A673 (cell line): ENCODE measurements at regions not wholly inside any gene's neighbourhood (a gene's known extent, or its start where the extent isn't known, plus 50 kb on each side); places are given as distances from the start of the nearest gene placed in this dataset.
A peak's percentile ranks its signal among the peaks of the same experiment; 100 is the strongest.

Experiments
- BruUV-seq: library from RNA; stranded (reverse); fragments of 400-500 nt; replicated peaks from 2 replicates; lab custom pipeline; 2021; lab: Mats Ljungman, UMichigan
- CTCF ChIA-PET: fragments of 300-600 bp; sonication (Branson Sonifier 250); formaldehyde crosslinking; loops from one replicate; lab custom pipeline; 2022; ENCODE audit warnings: antibody characterized with exemption; lab: Charles Lee
- POLR2A ChIA-PET: fragments of 300-600 bp; sonication (Branson Sonifier 250); formaldehyde crosslinking; loops from one replicate; lab custom pipeline; 2022; ENCODE audit warnings: antibody characterized with exemption; ENCODE audit not compliant: low non-redundant PET; lab: Charles Lee
- DNase-seq: peaks from one replicate; pipeline ENCODE4 v3.0.0-alpha.2; 2015; ENCODE audit warnings: low spot score
- H3K27ac ChIP-seq: fragments of 200-600 bp; sonication (generic); 2 replicates; pipeline ENCODE4 v1.5.1; 2016; ENCODE audit warnings: mixed run types, low read depth, mild to moderate bottlenecking, mixed read lengths, antibody characterized with exemption, low read length; ENCODE audit not compliant: poor library complexity, severe bottlenecking
- H3K27me3 ChIP-seq: fragments of 200-600 bp; sonication (generic); replicated peaks from 2 replicates; pipeline ENCODE4 v1.6.1; 2017; ENCODE audit warnings: mixed run types, low read depth, mild to moderate bottlenecking, mixed read lengths, antibody characterized with exemption, low read length; ENCODE audit not compliant: insufficient read depth, poor library complexity
- H3K36me3 ChIP-seq: fragments of 200-600 bp; sonication (generic); 2 replicates; pipeline ENCODE4 v1.6.1; 2016; ENCODE audit warnings: mixed run types, mild to moderate bottlenecking, mixed read lengths, antibody characterized with exemption, low read length; ENCODE audit not compliant: insufficient read depth, poor library complexity, severe bottlenecking
- H3K4me1 ChIP-seq: fragments of 200-600 bp; sonication (generic); 2 replicates; pipeline ENCODE4 v1.6.1; 2017; ENCODE audit warnings: mixed run types, mild to moderate bottlenecking, mixed read lengths, antibody characterized with exemption, low read length; ENCODE audit not compliant: insufficient read depth, poor library complexity, severe bottlenecking
- H3K4me3 ChIP-seq: fragments of 200-600 bp; sonication (generic); 2 replicates; pipeline ENCODE4 v1.5.1; 2016; ENCODE audit warnings: low read depth, mixed run types, mild to moderate bottlenecking, mixed read lengths, low read length; ENCODE audit not compliant: poor library complexity, severe bottlenecking
- H3K9me3 ChIP-seq: fragments of 200-600 bp; sonication (generic); 2 replicates; pipeline ENCODE4 v1.6.1; 2016; ENCODE audit warnings: mixed run types, low read depth, mild to moderate bottlenecking, mixed read lengths, antibody characterized with exemption, low read length; ENCODE audit not compliant: poor library complexity, severe bottlenecking
- EZH2 ChIP-seq: fragments of 200-600 bp; sonication (generic); IDR thresholded peaks from 2 replicates; pipeline ENCODE4 v1.6.1; 2017; ENCODE audit warnings: borderline replicate concordance, low read depth, mild to moderate bottlenecking, mixed read lengths, antibody characterized with exemption, low read length; ENCODE audit not compliant: poor library complexity, severe bottlenecking
- intact Hi-C: fragments of 100-400 bp; cut with micrococcal nuclease; formaldehyde crosslinking; loops from one replicate; pipeline ENCODE4 v1.10.0; 2022; ENCODE audit not compliant: unreplicated experiment
- TF ChIP-seq, protein P1 (sequence below): fragments of 300-800, 200-600 bp; sonication (generic); conservative IDR thresholded peaks from 2 replicates; pipeline ENCODE4 v1.5.1; 2017; ENCODE audit warnings: low read depth, mild to moderate bottlenecking, antibody characterized with exemption, low read length, moderate library complexity, mixed read lengths

DNA sequence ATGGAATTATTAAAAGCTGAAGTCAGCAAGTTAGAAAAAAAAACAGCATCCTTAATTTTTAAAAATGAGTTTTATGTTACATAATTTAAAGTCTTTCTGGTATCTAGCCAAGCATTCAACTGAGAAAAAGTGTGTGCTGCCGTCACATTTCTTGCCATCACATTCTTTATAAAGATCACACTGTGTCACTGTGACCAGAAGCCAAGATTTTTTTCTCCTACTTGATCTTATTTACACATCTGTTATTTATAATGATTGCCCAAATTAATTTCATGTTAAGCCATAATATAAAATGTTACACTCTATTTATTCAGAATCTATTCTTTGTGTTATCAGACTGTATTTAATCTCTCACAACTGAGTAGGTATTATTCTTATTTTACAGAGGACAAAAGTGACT, 1603.7 kb downstream of the PLA2G4A start:
- BruUV-seq: no TSS peak
- TF ChIP-seq, protein P1, sequence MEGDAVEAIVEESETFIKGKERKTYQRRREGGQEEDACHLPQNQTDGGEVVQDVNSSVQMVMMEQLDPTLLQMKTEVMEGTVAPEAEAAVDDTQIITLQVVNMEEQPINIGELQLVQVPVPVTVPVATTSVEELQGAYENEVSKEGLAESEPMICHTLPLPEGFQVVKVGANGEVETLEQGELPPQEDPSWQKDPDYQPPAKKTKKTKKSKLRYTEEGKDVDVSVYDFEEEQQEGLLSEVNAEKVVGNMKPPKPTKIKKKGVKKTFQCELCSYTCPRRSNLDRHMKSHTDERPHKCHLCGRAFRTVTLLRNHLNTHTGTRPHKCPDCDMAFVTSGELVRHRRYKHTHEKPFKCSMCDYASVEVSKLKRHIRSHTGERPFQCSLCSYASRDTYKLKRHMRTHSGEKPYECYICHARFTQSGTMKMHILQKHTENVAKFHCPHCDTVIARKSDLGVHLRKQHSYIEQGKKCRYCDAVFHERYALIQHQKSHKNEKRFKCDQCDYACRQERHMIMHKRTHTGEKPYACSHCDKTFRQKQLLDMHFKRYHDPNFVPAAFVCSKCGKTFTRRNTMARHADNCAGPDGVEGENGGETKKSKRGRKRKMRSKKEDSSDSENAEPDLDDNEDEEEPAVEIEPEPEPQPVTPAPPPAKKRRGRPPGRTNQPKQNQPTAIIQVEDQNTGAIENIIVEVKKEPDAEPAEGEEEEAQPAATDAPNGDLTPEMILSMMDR: no peak
- no peak for TF ChIP-seq EZH2
- H3K4me1 ChIP-seq: no peaks in the 10 kb centered on the region
- POLR2A ChIA-PET: no interaction called here
- intact Hi-C loops: no loop called here
- CTCF ChIA-PET: no interaction called here
- no peaks in the 10 kb centered on the region for H3K9me3 ChIP-seq
- H3K4me3 ChIP-seq: no peak overlapping the region
- no peak for DNase-seq
- no peaks in the 10 kb centered on the region for H3K36me3 ChIP-seq
- H3K27ac ChIP-seq: no peak overlapping the region
- H3K27me3 ChIP-seq: no peaks in the 10 kb centered on the region

DNA sequence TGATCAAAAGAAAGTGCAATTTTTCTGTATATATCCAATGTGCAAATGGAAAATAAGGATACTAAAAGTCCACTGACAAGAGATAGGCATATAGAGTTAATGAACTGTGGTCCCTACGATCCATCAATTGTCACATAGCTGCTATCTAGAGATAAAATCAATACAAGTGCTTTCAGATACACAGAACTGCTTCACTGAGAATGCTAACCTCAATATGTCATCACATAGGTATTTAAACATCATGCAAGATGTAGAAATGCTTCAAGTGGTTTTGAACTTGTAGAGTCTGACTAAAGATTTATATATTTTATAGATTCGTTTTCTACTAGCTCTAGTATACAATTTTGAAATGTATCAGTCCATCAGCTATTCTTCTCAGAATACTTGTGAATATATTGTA, 1604.7 kb downstream of the PLA2G4A start:
- DNase-seq: no peak
- no TSS peak for BruUV-seq
- Histone ChIP-seq H3K9me3 (no peaks in the 10 kb centered on the region), H3K4me1 (no peaks in the 10 kb centered on the region), H3K27me3 (no peaks in the 10 kb centered on the region), H3K36me3 (no peaks in the 10 kb centered on the region), H3K4me3 (no peak overlapping the region), H3K27ac (no peak overlapping the region)
- intact Hi-C loops: no loop called here
- TF ChIP-seq EZH2: no peak
- TF ChIP-seq, protein P1: no peak
- POLR2A ChIA-PET: no interaction called here
- CTCF ChIA-PET: no interaction called here

DNA sequence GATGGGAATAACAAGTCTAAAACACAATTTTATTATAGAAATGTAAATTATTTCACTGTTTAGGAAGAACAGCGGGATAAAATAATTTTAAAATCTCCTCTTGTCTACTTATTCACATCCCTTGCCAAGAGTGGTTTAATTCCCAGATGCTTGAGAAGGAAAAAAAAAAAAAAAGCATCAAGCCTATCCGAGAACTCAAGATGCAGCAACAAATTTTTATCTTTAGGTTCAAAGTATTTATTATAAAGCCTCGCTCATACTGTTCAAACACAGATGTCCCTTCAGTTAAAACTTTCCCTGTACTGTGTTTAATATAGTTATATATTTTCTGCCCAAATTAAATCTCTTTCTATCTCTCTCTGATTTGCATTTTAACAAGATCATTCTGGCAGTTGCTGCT, 1615.8 kb downstream of the PLA2G4A start:
- Histone ChIP-seq H3K4me1 (no peaks in the 10 kb centered on the region), H3K27me3 (no peaks in the 10 kb centered on the region), H3K4me3 (no peak overlapping the region), H3K9me3 (no peaks in the 10 kb centered on the region), H3K27ac (peak overlapping the region; percentile 5), H3K36me3 (no peaks in the 10 kb centered on the region)
- POLR2A ChIA-PET: no interaction called here
- no peak for DNase-seq
- CTCF ChIA-PET: interaction anchor here (0.6 kb wide), 1 partner anchor 579 kb away, joined by 5 read pairs; no protein-coding TSS in a partner anchor
- intact Hi-C loops: no loop called here
- BruUV-seq: no TSS peak
- TF ChIP-seq EZH2: no peak
- TF ChIP-seq, protein P1: no peak
